Inflammatory macrophage (primary cell): ENCODE measurements at regions not wholly inside any gene's neighbourhood (a gene's known extent, or its start where the extent isn't known, plus 50 kb on each side); places are given as distances from the start of the nearest gene placed in this dataset.
"Not testable (repeated sequence)": the region's sequence is repeated elsewhere in the genome, so short reads cannot be mapped to it uniquely, and the experiment has no call there.

ENCODE experiments used
- DNase-seq, 2 donors: peaks; one replicate each; pipeline ENCODE4 v3.0.0-alpha.2; 2020 to 2022

DNA sequence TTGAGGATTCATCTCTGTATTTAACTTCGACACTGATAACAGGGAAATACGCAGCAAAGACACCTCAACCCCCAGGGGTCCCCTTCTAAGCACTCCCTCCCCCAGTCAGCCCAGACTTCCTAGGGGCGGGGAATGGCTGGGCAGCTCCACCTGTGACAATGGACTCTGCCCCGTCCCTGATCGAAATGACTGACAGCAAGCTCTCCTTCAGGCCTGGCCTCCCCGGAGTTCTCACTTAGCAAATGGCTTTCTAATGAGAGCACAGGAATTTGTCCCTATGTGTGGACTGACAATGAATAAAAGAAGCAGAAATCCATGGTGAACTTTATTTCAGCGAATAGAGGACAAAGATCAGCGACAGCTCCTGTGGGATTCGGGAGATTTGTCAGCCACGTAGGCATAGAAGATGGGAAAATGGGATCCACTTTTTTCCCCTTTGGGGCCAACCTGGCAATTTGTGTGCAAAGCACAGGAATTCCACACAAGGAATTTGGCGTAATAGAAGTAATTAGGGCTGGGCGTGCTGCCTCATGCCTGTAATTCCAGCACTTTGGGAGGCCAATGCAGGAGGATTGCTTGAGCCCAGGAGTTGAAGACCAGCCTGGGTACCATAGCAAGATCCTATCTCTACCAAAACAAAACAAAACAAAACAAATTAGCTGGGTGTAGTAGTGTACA, 63.8 kb downstream of the TNFAIP2 start:
- no peak for DNase-seq

GRCh38 chr14:103187911-103188310, 64.7 kb downstream of the TNFAIP2 start:
- DNase-seq: no peak

GRCh38 chr14:103188810-103189480, 65.7 kb downstream of the TNFAIP2 start:
- DNase-seq: peak in 1 of 2 donors; percentile 13

DNA sequence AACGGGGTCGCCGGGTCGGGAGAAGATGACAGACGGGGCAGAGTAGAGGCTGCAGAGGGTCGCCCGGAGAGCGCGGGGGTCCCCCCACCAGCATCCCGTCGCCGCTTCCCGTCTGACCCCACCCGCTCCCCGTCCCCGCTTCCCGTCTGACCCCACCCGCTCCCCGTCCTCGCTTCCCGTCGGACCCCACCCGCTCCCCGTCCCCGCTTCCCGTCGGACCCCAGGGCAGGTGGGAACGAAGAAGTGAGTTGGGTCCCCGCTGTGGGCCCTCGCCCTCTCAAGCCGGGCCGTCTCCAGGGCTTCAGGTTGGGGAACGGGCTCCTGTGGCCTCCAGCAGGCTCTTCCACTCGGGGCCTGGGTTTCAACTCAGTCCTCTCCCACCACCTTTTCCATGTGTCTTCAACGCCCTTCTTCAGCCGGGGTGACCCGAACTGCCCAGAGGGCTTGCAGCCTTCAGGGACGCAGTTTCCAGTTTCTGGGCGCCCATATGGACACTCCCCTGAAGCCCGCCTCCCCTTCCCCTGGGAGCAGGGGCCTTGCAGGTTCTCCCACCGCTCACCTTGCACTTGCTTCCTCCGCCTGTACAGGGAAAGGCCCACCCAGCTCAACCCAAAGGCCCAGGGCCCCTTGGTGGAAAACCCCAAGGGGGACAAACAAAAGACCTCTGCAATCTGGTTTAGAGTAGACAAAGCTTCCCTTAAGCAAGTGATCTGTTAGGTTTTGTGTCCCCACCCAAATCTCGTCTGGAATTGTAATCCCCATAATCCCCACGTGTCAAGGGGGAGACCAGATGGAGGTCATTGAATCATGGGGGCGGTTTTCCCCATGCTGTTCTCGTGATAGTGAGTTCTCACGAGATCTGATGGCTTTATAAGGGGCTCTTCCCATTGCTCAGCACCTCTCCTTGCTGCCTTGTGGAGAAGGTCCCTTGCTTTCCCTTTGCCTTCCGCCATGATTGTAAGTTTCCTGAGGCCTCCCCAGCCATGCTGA, 66.5 kb downstream of the TNFAIP2 start:
- DNase-seq: no peak

GRCh38 chr14:103190741-103191140, 67.5 kb downstream of the TNFAIP2 start:
- DNase-seq: peak in 1 of 2 donors; percentile 40

- DNase-seq: no peak
Measured at GRCh38 chr14:103191844-103192243, 68.6 kb downstream of the TNFAIP2 start.

DNA sequence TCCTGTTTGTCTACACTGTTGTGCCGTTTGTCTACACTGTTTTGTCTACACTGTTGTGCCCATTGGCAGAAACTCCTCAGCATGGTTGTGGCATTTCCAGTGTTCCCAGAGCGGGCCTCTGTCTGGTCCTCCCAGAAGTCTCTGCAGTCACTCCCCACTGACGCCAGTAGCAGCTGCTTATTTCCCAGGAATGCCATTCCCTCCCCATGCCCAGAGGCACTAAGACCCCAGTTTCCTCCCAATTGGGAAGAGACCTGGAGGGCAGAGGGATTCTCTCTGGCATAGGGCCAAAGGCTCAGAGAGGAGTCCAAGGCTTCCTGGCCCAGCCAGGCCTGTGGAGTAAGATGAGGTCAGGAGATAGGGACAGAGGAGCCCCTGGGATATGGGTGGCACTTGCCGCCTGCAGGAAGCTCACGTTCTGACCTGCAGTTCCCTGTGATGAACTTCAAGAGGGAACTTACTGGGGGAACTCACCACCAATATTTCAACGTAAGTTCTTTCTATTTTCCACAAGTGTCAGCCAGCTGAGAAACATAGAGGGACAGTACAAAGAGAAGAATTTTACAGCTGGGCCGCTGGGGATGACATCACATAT, 69.1 kb downstream of the TNFAIP2 start:
- no peak for DNase-seq

- not testable (repeated sequence) for DNase-seq
Measured at GRCh38 chr14:103192861-103193260, 69.6 kb downstream of the TNFAIP2 start.

DNA sequence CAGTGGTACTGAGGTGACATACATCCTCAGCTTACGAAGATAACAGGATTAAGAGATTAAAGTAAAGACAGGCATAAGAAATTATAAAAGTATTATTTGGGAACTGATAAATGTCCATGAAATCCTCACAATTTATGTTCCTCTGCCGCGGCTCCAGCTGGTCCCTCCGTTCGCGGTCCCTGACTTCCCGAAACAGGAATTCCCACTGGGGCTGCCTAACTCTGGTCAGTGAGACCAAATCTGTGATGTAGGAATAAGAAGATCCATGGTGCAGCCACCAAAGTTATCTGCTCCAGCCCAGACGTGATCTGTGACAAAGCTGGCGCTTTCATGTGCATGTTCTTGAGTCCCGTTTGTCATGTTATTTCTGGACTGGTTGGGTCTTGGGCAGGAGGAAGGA, 70.2 kb downstream of the TNFAIP2 start:
- DNase-seq: not testable (repeated sequence)

- peak; percentile 54 to 72 for DNase-seq
Measured at GRCh38 chr14:103194256-103195045, 71.2 kb downstream of the TNFAIP2 start.

DNA sequence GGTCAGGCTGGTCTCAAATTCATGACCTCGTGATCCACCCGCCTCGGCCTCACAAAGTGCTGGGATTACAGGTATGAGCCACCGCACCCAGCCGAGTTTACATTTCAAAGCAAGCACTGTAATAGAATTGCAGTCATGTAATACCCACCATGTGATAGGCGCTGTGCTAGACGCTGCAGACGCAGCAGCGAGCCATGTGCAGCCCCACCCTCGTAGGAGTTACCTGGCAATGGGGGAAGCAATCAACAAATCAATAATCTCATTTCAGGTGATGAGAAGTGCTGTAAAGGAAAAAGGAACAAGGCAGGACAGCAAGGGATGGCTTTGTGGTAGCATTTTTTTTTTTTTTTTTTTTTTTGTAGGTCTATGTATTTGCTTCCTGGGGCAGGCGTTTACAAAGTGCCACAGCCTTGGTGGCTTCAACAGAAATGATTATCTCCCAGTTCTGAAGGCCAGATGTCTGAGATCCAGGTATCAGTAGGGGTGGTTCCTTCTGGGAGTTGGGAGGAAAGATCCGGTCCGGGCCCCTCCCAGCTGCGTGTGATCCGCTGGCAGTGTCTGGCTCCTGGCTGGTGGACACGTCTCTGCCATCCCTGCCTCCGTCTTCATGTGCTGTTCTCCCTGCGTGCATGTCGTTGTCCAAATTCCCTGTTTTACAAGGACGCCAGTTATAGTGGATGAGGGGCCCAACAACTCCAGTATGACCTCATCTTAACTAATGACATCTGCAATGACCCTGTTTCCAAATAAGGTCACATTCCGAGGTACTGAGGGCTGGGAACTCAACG, 72.8 kb downstream of the TNFAIP2 start:
- no peak for DNase-seq

DNA sequence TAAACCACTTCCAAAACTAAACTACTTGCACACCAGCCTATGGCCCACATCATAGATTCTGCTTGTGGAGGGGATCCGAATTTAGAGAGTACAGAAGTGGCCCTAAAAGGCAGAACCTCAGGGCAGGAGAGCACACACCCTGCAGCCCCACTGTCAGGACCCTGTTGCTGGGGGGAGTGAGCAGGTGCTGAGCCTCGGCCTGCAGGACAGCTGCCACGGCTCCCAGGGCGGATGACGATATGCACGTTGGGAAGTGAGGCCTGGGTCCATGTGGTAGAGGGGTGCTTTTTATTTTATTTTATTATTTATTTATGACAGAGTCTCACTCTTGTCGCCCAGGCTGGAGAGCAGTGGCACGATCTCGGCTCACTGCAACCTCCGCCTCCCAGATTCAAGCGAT, 73.5 kb downstream of the TNFAIP2 start:
- no peak for DNase-seq

GRCh38 chr14:103198131-103199105, 75.2 kb downstream of the TNFAIP2 start:
- DNase-seq: peak; percentile 87 to 89

- DNase-seq: no peak
Measured at GRCh38 chr14:103199124-103199523, 75.9 kb downstream of the TNFAIP2 start.

- no peak for DNase-seq
Measured at GRCh38 chr14:103201801-103202200, 78.5 kb downstream of the TNFAIP2 start.

GRCh38 chr14:103204852-103205540, 81.7 kb downstream of the TNFAIP2 start:
- DNase-seq: no peak

DNA sequence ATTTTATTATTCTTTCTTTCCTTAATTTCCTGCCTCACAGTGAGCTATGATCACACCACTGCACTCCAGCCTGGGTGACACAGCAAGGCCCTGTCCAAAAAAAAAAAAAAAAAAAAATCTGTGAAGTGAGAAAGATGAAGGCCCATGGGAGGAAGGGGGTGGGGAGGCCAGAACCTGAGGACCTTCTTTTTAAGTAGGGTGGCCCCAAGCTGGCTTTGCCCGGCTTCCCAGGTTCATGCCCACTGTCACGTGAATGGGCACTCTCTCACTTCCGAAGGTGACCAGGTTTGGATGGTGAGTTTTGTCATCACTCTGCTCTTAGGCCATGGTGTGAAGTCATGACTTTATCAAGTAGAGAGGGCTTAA, 82.3 kb downstream of the TNFAIP2 start:
- DNase-seq: no peak

- DNase-seq: no peak
Measured at GRCh38 chr14:103206023-103206481, 82.8 kb downstream of the TNFAIP2 start.

GRCh38 chr14:103206836-103207387, 83.7 kb downstream of the TNFAIP2 start:
- DNase-seq: no peak
